ENCODE measurements at regions not wholly inside any gene's neighbourhood (a gene's known extent, or its start where the extent isn't known, plus 50 kb on each side); places are given as distances from the start of the nearest gene placed in this dataset.
"Not testable (repeated sequence)": the region's sequence is repeated elsewhere in the genome, so short reads cannot be mapped to it uniquely, and the experiment has no call there.

DNA sequence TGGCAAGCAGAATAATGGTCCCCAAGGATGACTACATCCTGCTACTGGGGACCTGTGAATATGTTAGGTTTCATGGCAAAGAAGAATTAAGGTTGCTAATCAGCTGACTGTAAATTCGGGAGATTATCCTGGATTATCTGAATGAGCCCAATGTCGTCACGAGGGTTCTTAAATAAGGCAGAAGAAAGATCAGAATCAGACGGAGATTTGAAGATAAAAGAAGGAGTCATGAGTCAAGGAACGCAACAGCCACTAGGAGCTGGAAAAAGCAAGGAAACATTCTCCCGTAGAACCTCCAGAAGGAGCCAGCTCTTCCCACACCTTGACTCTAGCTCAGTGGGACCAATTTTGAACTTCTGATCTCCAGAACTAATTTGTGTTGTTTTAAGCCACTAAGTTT is 82.9 kb upstream of the APBB1IP start:
- 73% methylated on average over 3 of the region's 6 CpGs for WGBS (ENCODE audit: insufficient coverage, low lambda C conversion rate)

GRCh38 chr10:26357203-26357602 is 80.9 kb upstream of the APBB1IP start:
- no peaks in the 10 kb centered on the region for H3K36me3 ChIP-seq (ENCODE audit: control insufficient read depth, insufficient read depth, low read length)
- no peak overlapping the region for H3K27ac ChIP-seq (ENCODE audit: low read length)
- no peaks in the 10 kb centered on the region for H3K4me1 ChIP-seq (ENCODE audit: control insufficient read depth, insufficient read depth, low read length)
- DNase-seq, result no peak
- H3K9me3 ChIP-seq (ENCODE audit: control insufficient read depth, low read depth, low read length), result no peaks in the 10 kb centered on the region
- H3K4me3 ChIP-seq (ENCODE audit: low read length), result no peak overlapping the region
- no CpG with 5 or more reads among the region's 1 CpG for WGBS (ENCODE audit: insufficient coverage, low lambda C conversion rate)
- H3K27me3 ChIP-seq (ENCODE audit: control insufficient read depth, insufficient read depth, low read length), result no peaks in the 10 kb centered on the region

More for the DNA sequence above, 82.9 kb upstream of the APBB1IP start:
- no peak for DNase-seq
- no peaks in the 10 kb centered on the region for H3K9me3 ChIP-seq (ENCODE audit: control insufficient read depth, low read depth, low read length)
- no peaks in the 10 kb centered on the region for H3K4me1 ChIP-seq (ENCODE audit: control insufficient read depth, insufficient read depth, low read length)
- no peaks in the 10 kb centered on the region for H3K27me3 ChIP-seq (ENCODE audit: control insufficient read depth, insufficient read depth, low read length)
- H3K4me3 ChIP-seq (ENCODE audit: low read length), result no peak overlapping the region
- H3K27ac ChIP-seq (ENCODE audit: low read length), result no peak overlapping the region
- no peaks in the 10 kb centered on the region for H3K36me3 ChIP-seq (ENCODE audit: control insufficient read depth, insufficient read depth, low read length)

GRCh38 chr10:26358071-26358470 is 80.1 kb upstream of the APBB1IP start:
- no peak for DNase-seq
- H3K4me3 ChIP-seq (ENCODE audit: low read length), result no peak overlapping the region
- no peaks in the 10 kb centered on the region for H3K4me1 ChIP-seq (ENCODE audit: control insufficient read depth, insufficient read depth, low read length)
- H3K9me3 ChIP-seq (ENCODE audit: control insufficient read depth, low read depth, low read length), result no peaks in the 10 kb centered on the region
- no peaks in the 10 kb centered on the region for H3K36me3 ChIP-seq (ENCODE audit: control insufficient read depth, insufficient read depth, low read length)
- no peak overlapping the region for H3K27ac ChIP-seq (ENCODE audit: low read length)
- no peaks in the 10 kb centered on the region for H3K27me3 ChIP-seq (ENCODE audit: control insufficient read depth, insufficient read depth, low read length)
- WGBS (ENCODE audit: insufficient coverage, low lambda C conversion rate), result no CpG with 5 or more reads among the region's 2 CpGs

DNA sequence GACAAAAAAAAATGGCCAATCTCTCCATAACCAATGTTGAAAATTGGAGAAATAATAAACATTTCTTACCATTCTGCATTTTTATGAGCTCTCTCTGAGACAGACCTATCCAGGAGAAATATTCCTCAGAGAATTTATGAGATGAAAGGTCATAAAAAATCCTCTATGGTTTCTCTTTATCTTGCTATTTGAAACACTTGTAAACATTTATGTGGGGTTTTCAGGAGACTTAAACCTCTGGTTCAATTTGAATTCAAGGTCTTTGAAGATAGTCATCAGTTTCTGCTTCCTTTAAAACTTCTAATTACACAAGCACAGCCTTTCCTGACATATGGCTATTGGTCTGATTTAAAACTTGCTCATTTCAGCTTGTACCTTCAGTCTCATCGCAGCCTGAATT is 78.5 kb upstream of the APBB1IP start:
- H3K27ac ChIP-seq (ENCODE audit: low read length), result no peak overlapping the region
- H3K27me3 ChIP-seq (ENCODE audit: control insufficient read depth, insufficient read depth, low read length), result no peaks in the 10 kb centered on the region
- no peak for DNase-seq
- no peaks in the 10 kb centered on the region for H3K4me1 ChIP-seq (ENCODE audit: control insufficient read depth, insufficient read depth, low read length)
- H3K36me3 ChIP-seq (ENCODE audit: control insufficient read depth, insufficient read depth, low read length), result no peaks in the 10 kb centered on the region
- H3K9me3 ChIP-seq (ENCODE audit: control insufficient read depth, low read depth, low read length), result no peaks in the 10 kb centered on the region
- no peak overlapping the region for H3K4me3 ChIP-seq (ENCODE audit: low read length)
- 33% methylated on average over 1 of the region's 1 CpG for WGBS (ENCODE audit: insufficient coverage, low lambda C conversion rate)

- Histone ChIP-seq H3K27me3 (ENCODE audit: control insufficient read depth, insufficient read depth, low read length) (no peaks in the 10 kb centered on the region), H3K9me3 (ENCODE audit: control insufficient read depth, low read depth, low read length) (no peaks in the 10 kb centered on the region), H3K27ac (ENCODE audit: low read length) (no peak overlapping the region), H3K4me3 (ENCODE audit: low read length) (no peak overlapping the region), H3K36me3 (ENCODE audit: control insufficient read depth, insufficient read depth, low read length) (no peaks in the 10 kb centered on the region), H3K4me1 (ENCODE audit: control insufficient read depth, insufficient read depth, low read length) (no peaks in the 10 kb centered on the region)
- no peak for DNase-seq
- 58% methylated on average over 2 of the region's 3 CpGs for WGBS (ENCODE audit: insufficient coverage, low lambda C conversion rate)
Measured at GRCh38 chr10:26361351-26361750, 76.8 kb upstream of the APBB1IP start.

DNA sequence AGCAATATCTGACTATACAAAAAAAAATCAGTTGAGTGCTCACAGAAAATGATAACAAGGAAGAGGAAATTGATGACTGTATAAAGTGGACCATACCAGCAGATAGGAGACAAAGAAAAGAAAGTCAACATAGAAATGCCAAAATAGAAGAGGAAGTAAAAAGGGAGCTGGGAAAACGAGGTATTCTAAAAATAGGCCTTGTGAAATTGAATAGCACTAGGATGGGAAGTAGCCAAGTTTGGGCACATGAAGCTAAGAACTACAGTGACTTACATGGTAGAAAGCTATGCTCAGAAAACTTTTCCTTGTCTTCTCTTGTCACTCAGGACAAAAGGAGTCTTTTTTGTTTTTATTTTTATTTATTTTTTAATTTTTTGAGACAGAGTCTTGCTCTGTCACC is 76.2 kb upstream of the APBB1IP start:
- H3K36me3 ChIP-seq (ENCODE audit: control insufficient read depth, insufficient read depth, low read length), result no peaks in the 10 kb centered on the region
- H3K4me3 ChIP-seq (ENCODE audit: low read length), result no peak overlapping the region
- no peaks in the 10 kb centered on the region for H3K4me1 ChIP-seq (ENCODE audit: control insufficient read depth, insufficient read depth, low read length)
- no peak for DNase-seq
- no peaks in the 10 kb centered on the region for H3K27me3 ChIP-seq (ENCODE audit: control insufficient read depth, insufficient read depth, low read length)
- no peak overlapping the region for H3K27ac ChIP-seq (ENCODE audit: low read length)
- H3K9me3 ChIP-seq (ENCODE audit: control insufficient read depth, low read depth, low read length), result no peaks in the 10 kb centered on the region
- 57% methylated on average over 1 of the region's 1 CpG for WGBS (ENCODE audit: insufficient coverage, low lambda C conversion rate)

DNA sequence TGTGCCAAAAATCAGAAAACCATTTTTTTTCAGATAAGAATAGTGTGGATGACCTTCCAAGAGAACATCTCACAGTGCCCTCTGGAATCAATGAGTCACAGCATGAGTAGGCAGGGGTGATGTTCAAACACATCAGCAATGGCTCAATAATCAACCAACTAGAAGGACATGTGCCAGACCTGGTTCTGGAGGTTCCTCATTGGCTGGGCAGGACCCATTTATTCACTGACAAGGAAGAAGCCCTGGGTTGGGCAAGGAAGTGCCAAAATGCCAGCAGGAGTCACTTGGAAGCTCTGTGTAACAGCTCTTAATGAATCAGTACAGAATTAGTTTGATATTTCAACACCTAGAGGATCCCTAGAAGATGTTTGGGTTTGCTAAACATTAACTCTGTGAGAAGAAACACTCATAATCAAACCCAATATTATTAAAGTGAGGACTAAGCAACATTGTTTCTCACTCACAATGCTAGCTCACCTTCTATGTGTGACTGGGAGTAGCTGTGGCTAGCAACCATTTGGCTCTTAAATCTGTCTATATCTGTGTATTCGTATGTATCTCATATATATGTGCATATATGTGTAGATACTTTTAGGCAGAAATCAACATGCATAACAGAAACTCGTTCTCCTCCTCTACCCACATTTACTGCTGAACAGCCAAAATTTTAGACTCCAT is 72.3 kb upstream of the APBB1IP start:
- H3K27me3 ChIP-seq (ENCODE audit: control insufficient read depth, insufficient read depth, low read length), result no peaks in the 10 kb centered on the region
- H3K4me3 ChIP-seq (ENCODE audit: low read length), result no peak overlapping the region
- no peaks in the 10 kb centered on the region for H3K9me3 ChIP-seq (ENCODE audit: control insufficient read depth, low read depth, low read length)
- no peaks in the 10 kb centered on the region for H3K4me1 ChIP-seq (ENCODE audit: control insufficient read depth, insufficient read depth, low read length)
- 90% methylated on average over 2 of the region's 2 CpGs for WGBS (ENCODE audit: insufficient coverage, low lambda C conversion rate)
- no peak for DNase-seq
- no peak overlapping the region for H3K27ac ChIP-seq (ENCODE audit: low read length)
- no peaks in the 10 kb centered on the region for H3K36me3 ChIP-seq (ENCODE audit: control insufficient read depth, insufficient read depth, low read length)

GRCh38 chr10:26367035-26367434 is 71.1 kb upstream of the APBB1IP start:
- not testable (repeated sequence) for H3K4me3 ChIP-seq (ENCODE audit: low read length); H3K9me3 ChIP-seq (ENCODE audit: control insufficient read depth, low read depth, low read length); H3K27ac ChIP-seq (ENCODE audit: low read length); H3K36me3 ChIP-seq (ENCODE audit: control insufficient read depth, insufficient read depth, low read length); H3K4me1 ChIP-seq (ENCODE audit: control insufficient read depth, insufficient read depth, low read length); H3K27me3 ChIP-seq (ENCODE audit: control insufficient read depth, insufficient read depth, low read length); DNase-seq
- 60% methylated on average over 2 of the region's 8 CpGs for WGBS (ENCODE audit: insufficient coverage, low lambda C conversion rate)

- H3K4me3 ChIP-seq (ENCODE audit: low read length), result no peak overlapping the region
- no CpG with 5 or more reads among the region's 3 CpGs for whole genome bisulfite sequencing (ENCODE audit: insufficient coverage, low lambda C conversion rate)
- no peaks in the 10 kb centered on the region for H3K9me3 ChIP-seq (ENCODE audit: control insufficient read depth, low read depth, low read length)
- no peaks in the 10 kb centered on the region for H3K27me3 ChIP-seq (ENCODE audit: control insufficient read depth, insufficient read depth, low read length)
- no peaks in the 10 kb centered on the region for H3K36me3 ChIP-seq (ENCODE audit: control insufficient read depth, insufficient read depth, low read length)
- no peaks in the 10 kb centered on the region for H3K4me1 ChIP-seq (ENCODE audit: control insufficient read depth, insufficient read depth, low read length)
- DNase-seq, result peak; percentile 2 to 12
- H3K27ac ChIP-seq (ENCODE audit: low read length), result no peak overlapping the region
Measured at GRCh38 chr10:26367771-26368170, 70.4 kb upstream of the APBB1IP start.

DNA sequence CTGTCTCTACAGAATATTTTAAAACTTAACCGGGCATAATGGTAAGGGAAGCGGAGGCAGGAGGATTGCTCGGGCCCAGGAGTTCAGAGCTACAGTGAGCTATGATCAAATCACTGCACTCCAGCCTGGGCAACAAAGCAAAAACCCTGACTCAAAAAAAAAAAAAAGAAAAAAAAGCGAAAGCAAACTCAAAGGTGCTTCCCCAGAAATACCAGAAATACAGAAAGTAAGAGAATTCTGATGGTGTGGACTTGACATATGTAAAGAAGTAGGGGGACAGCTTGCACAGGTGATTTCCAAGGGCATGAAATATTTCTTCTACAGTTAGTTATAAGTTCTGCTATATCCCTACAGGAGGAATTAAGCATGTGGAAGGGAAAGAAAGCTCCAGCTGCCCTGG is 69.7 kb upstream of the APBB1IP start:
- DNase-seq, result no peak
- H3K9me3 ChIP-seq (ENCODE audit: control insufficient read depth, low read depth, low read length), result no peaks in the 10 kb centered on the region
- H3K4me3 ChIP-seq (ENCODE audit: low read length), result no peak overlapping the region
- no peaks in the 10 kb centered on the region for H3K4me1 ChIP-seq (ENCODE audit: control insufficient read depth, insufficient read depth, low read length)
- WGBS (ENCODE audit: insufficient coverage, low lambda C conversion rate), result 89% methylated on average over 3 of the region's 4 CpGs
- no peaks in the 10 kb centered on the region for H3K27me3 ChIP-seq (ENCODE audit: control insufficient read depth, insufficient read depth, low read length)
- H3K27ac ChIP-seq (ENCODE audit: low read length), result no peak overlapping the region
- H3K36me3 ChIP-seq (ENCODE audit: control insufficient read depth, insufficient read depth, low read length), result no peaks in the 10 kb centered on the region
